ENCODE measurements at regions not wholly inside any gene's neighbourhood (a gene's known extent, or its start where the extent isn't known, plus 50 kb on each side); places are given as distances from the start of the nearest gene placed in this dataset.

GRCh38 chr12:29962276-29963035 is 178.7 kb upstream of the TMTC1 start:
- TF ChIP-seq POLR2AphosphoS5 (IDR thresholded peaks at IDR 0.05) (no peak), CTCF (IDR thresholded peaks at IDR 0.05) (no peak)

Data from breast epithelium (tissue), 3 donors.